C4-2B (cell line): ENCODE measurements at regions not wholly inside any gene's neighbourhood (a gene's known extent, or its start where the extent isn't known, plus 50 kb on each side); places are given as distances from the start of the nearest gene placed in this dataset.

Source experiments
- CTCF ChIP-seq: fragments of 450-650 bp; conservative IDR thresholded peaks from 2 replicates; pipeline ENCODE4 v1.5.1; 2017; ENCODE audit warnings: mild to moderate bottlenecking
- ZFX ChIP-seq: fragments of 450-650 bp; IDR thresholded peaks from 2 replicates; pipeline ENCODE4 v1.6.1; 2017

- no peak for TF ChIP-seq CTCF
- no peak for TF ChIP-seq ZFX
These were observed 470.2 kb upstream of the RASGRP1 start for GRCh38 chr15:39034816-39035215.
